Endothelial cell (in vitro differentiated cells): ENCODE measurements at regions not wholly inside any gene's neighbourhood (a gene's known extent, or its start where the extent isn't known, plus 50 kb on each side); places are given as distances from the start of the nearest gene placed in this dataset.

Experiments used
- DNase-seq: peaks from one replicate; pipeline ENCODE4 v3.0.0; 2021; ENCODE audit warnings: low spot score
- H3K27ac Mint-ChIP-seq: one replicate; pipeline ENCODE4 v1.8.0; 2021; ENCODE audit warnings: mixed read lengths, inconsistent platforms; ENCODE audit not compliant: unreplicated experiment
- H3K27me3 Mint-ChIP-seq: one replicate; pipeline ENCODE4 v1.8.0; 2021; ENCODE audit warnings: mild to moderate bottlenecking, moderate library complexity, mixed read lengths, inconsistent platforms; ENCODE audit not compliant: unreplicated experiment
- H3K36me3 Mint-ChIP-seq: one replicate; pipeline ENCODE4 v1.8.0; 2021; ENCODE audit warnings: mild to moderate bottlenecking, low read depth, mixed read lengths, inconsistent platforms; ENCODE audit not compliant: unreplicated experiment
- H3K4me1 Mint-ChIP-seq: one replicate; pipeline ENCODE4 v1.8.0; 2021; ENCODE audit warnings: mild to moderate bottlenecking, mixed read lengths, inconsistent platforms; ENCODE audit not compliant: unreplicated experiment
- H3K4me3 Mint-ChIP-seq: one replicate; pipeline ENCODE4 v1.8.0; 2021; ENCODE audit warnings: mild to moderate bottlenecking, mixed read lengths, inconsistent platforms; ENCODE audit not compliant: unreplicated experiment
- H3K9me3 Mint-ChIP-seq: one replicate; pipeline ENCODE4 v1.8.0; 2021; ENCODE audit warnings: mixed read lengths, inconsistent platforms; ENCODE audit not compliant: unreplicated experiment
- CTCF ChIP-seq: fragments of 200-600 bp; sonication (generic); IDR thresholded peaks from one replicate; pipeline ENCODE4 v1.5.0; 2021; ENCODE audit warnings: antibody characterized with exemption; ENCODE audit not compliant: unreplicated experiment

GRCh38 chr5:158629591-158630312 is 470.0 kb downstream of the EBF1 start:
- H3K4me1 Mint-ChIP-seq: no peaks in the 10 kb centered on the region
- DNase-seq: no peak

GRCh38 chr5:158626718-158627117 is 473.0 kb downstream of the EBF1 start:
- Mint-ChIP-seq H3K4me1 (no peaks in the 10 kb centered on the region), H3K27me3 (peaks cover 1% of the 10 kb centered on the region), H3K4me3 (no peak overlapping the region), H3K27ac (no peak overlapping the region), H3K36me3 (no peaks in the 10 kb centered on the region), H3K9me3 (no peaks in the 10 kb centered on the region)
- DNase-seq: no peak
- no peak for TF ChIP-seq CTCF

More at GRCh38 chr5:158629591-158630312, 470.0 kb downstream of the EBF1 start:
- no peak for TF ChIP-seq CTCF
- Mint-ChIP-seq H3K4me3 (no peak overlapping the region), H3K27ac (no peak overlapping the region), H3K27me3 (peaks cover 1% of the 10 kb centered on the region), H3K9me3 (no peaks in the 10 kb centered on the region), H3K36me3 (no peaks in the 10 kb centered on the region)

GRCh38 chr5:158623971-158624370 is 475.7 kb downstream of the EBF1 start:
- H3K27ac Mint-ChIP-seq: no peak overlapping the region
- no peak overlapping the region for H3K4me3 Mint-ChIP-seq
- no peaks in the 10 kb centered on the region for H3K36me3 Mint-ChIP-seq

GRCh38 chr5:158621391-158621790 is 478.3 kb downstream of the EBF1 start:
- Mint-ChIP-seq H3K27me3 (no peaks in the 10 kb centered on the region), H3K4me1 (peaks cover 2% of the 10 kb centered on the region), H3K36me3 (no peaks in the 10 kb centered on the region), H3K27ac (no peak overlapping the region), H3K9me3 (no peaks in the 10 kb centered on the region), H3K4me3 (no peak overlapping the region)
- no peak for DNase-seq
- no peak for TF ChIP-seq CTCF

More at GRCh38 chr5:158623971-158624370, 475.7 kb downstream of the EBF1 start:
- no peak for DNase-seq
- H3K9me3 Mint-ChIP-seq: no peaks in the 10 kb centered on the region
- TF ChIP-seq CTCF: no peak
- H3K27me3 Mint-ChIP-seq: peaks cover 1% of the 10 kb centered on the region
- H3K4me1 Mint-ChIP-seq: peaks cover 2% of the 10 kb centered on the region

- H3K27me3 Mint-ChIP-seq: no peaks in the 10 kb centered on the region
- H3K36me3 Mint-ChIP-seq: no peaks in the 10 kb centered on the region
- no peak for DNase-seq
Observed at GRCh38 chr5:158619083-158619788, 480.5 kb downstream of the EBF1 start.

More at GRCh38 chr5:158619083-158619788, 480.5 kb downstream of the EBF1 start:
- no peak for TF ChIP-seq CTCF
- no peaks in the 10 kb centered on the region for H3K9me3 Mint-ChIP-seq
- H3K27ac Mint-ChIP-seq: no peak overlapping the region
- peaks cover 2% of the 10 kb centered on the region for H3K4me1 Mint-ChIP-seq
- no peak overlapping the region for H3K4me3 Mint-ChIP-seq
